ENCODE measurements at regions not wholly inside any gene's neighbourhood (a gene's known extent, or its start where the extent isn't known, plus 50 kb on each side); places are given as distances from the start of the nearest gene placed in this dataset.

DNA sequence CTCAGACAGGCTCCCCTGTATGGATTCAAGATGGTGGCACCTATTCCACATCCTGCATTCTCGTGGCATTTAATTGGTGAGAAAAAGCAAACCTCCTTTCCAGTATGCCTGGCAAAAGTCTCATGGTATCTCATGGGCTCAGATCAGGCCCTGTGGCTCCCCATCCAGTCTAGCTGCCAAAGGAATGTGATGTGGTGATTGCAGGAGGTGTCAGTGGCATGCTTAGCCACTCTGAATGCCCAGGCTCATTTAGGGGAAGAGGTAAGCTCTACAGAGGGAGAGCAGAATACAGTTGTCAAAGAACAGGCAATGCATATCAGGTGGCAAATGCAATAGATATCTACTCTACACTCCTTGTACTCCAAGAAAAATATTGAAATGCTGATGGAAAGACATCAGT is 146.7 kb downstream of the SPATA19 start:
- Histone ChIP-seq H3K27me3 (ENCODE audit: control insufficient read depth, insufficient read depth, low read length) (no peaks in the 10 kb centered on the region), H2BK5ac (ENCODE audit: low read depth, low read length, poor library complexity, severe bottlenecking) (no peak overlapping the region), H3K9me3 (ENCODE audit: control insufficient read depth, insufficient read depth, low read length) (peaks cover 30% of the 10 kb centered on the region), H4K5ac (ENCODE audit: low read depth, low read length) (no peak overlapping the region), H2BK15ac (ENCODE audit: low read depth, low read length) (no peak overlapping the region), H3K4ac (ENCODE audit: low read depth, low read length) (no peak overlapping the region), H2AK9ac (replicated peaks; ENCODE audit: low read depth, low read length, poor library complexity) (no peak overlapping the region), H3K23ac (ENCODE audit: low read depth, low read length) (no peak overlapping the region), H3K18ac (ENCODE audit: low read depth, low read length) (no peak overlapping the region), H4K20me1 (ENCODE audit: insufficient read depth, low read length) (no peaks in the 10 kb centered on the region), H3K9ac (ENCODE audit: low read depth, low read length) (no peak overlapping the region), H3K4me2 (ENCODE audit: low read depth, low read length) (no peak overlapping the region), H3K4me3 (ENCODE audit: insufficient read depth, low read depth, low read length) (no peak overlapping the region), H2BK20ac (ENCODE audit: low read depth, low read length) (no peak overlapping the region), H4K91ac (ENCODE audit: insufficient read depth, low read depth, low read length) (no peak overlapping the region), H3K36me3 (ENCODE audit: control insufficient read depth, insufficient read depth, low read length) (no peaks in the 10 kb centered on the region), H2AFZ (replicated peaks; ENCODE audit: low read length, poor library complexity) (no peak overlapping the region), H3K4me1 (ENCODE audit: control insufficient read depth, insufficient read depth, low read length) (no peaks in the 10 kb centered on the region), H4K8ac (ENCODE audit: low read depth in 2 of 2, low read length in 2 of 2) (no peak overlapping the region), H2BK120ac (ENCODE audit: low read depth, low read length) (no peak overlapping the region), H3K79me1 (ENCODE audit: low read depth in 1 of 2, low read length in 2 of 2) (no peaks in the 10 kb centered on the region), H3K9me1 (ENCODE audit: insufficient read depth, low read length) (no peaks in the 10 kb centered on the region), H3K27ac (ENCODE audit: insufficient read depth, low read length) (no peak overlapping the region), H3K56ac (ENCODE audit: extremely low read depth, insufficient read depth, low read length) (no peak overlapping the region), H3K14ac (replicated peaks; ENCODE audit: low read depth, low read length) (no peak overlapping the region), H2AK5ac (ENCODE audit: low read depth, low read length) (no peak overlapping the region)
- TF ChIP-seq MAFK (IDR thresholded peaks at IDR 0.05; ENCODE audit: low read depth, low read length) (no peak), FOS (IDR thresholded peaks at IDR 0.05; ENCODE audit: low read depth, low read length) (no peak), USF2 (IDR thresholded peaks at IDR 0.05; ENCODE audit: low read depth, low read length) (no peak), BHLHE40 (IDR thresholded peaks at IDR 0.05; ENCODE audit: low read depth, low read length) (no peak)
- TF ChIP-seq, protein P1, sequence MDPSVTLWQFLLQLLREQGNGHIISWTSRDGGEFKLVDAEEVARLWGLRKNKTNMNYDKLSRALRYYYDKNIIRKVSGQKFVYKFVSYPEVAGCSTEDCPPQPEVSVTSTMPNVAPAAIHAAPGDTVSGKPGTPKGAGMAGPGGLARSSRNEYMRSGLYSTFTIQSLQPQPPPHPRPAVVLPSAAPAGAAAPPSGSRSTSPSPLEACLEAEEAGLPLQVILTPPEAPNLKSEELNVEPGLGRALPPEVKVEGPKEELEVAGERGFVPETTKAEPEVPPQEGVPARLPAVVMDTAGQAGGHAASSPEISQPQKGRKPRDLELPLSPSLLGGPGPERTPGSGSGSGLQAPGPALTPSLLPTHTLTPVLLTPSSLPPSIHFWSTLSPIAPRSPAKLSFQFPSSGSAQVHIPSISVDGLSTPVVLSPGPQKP (IDR thresholded peaks at IDR 0.05; ENCODE audit: borderline replicate concordance, low read depth, low read length): no peak
- no TSS peak for BruUV-seq (replicated peaks)
- WGBS, 2 experiments (ENCODE audit: extremely low coverage in 2 of 2, insufficient read length in 1 of 2): no CpG with 5 or more reads among the region's 1 CpG
- DNase-seq (no peak), ATAC-seq (ENCODE audit: low read depth) (no peak)
- intact Hi-C loops (cut with micrococcal nuclease) (no loop called here), dilution Hi-C loops (cut with HindIII; ENCODE audit: low sequenced_read_pairs, unreplicated experiment) (no loop called here), in situ Hi-C loops (cut with MboI; ENCODE audit: low sequenced_read_pairs) (no loop called here)
- ChIA-PET POLR2A (ENCODE audit: unreplicated experiment) (no interaction called here), CTCF (no interaction called here)
